HEK293 (cell line): ENCODE measurements at regions not wholly inside any gene's neighbourhood (a gene's known extent, or its start where the extent isn't known, plus 50 kb on each side); places are given as distances from the start of the nearest gene placed in this dataset.

Experiments
- CTCF ChIA-PET: fragments of 350-600 bp; formaldehyde crosslinking; extraction: SDS; loops from one replicate; lab custom pipeline; 2021; ENCODE audit warnings: antibody characterized with exemption; lab: Yijun Ruan, JAX
- POLR2A ChIA-PET: fragments of 300-600 bp; formaldehyde crosslinking; extraction: SDS; loops from one replicate; lab custom pipeline; 2020; ENCODE audit warnings: antibody characterized with exemption, inconsistent platforms; lab: Yijun Ruan, JAX
- H3K27ac ChIP-seq: fragments of 200-500 bp; sonication (Bioruptor generic); 2 replicates; pipeline ENCODE4 v1.5.1; 2014; ENCODE audit warnings: low read depth, low read length, control low read depth, inconsistent platforms; ENCODE audit errors: extremely low read depth
- H3K36me3 ChIP-seq, 2 experiments: fragments of 200-500 bp in 1 of 2; sonication (Bioruptor generic) in 1 of 2; 1 replicate in 1 of 2; 2 replicates in 1 of 2; pipeline ENCODE4 v1.5.1; 2014 to 2017; ENCODE audit warnings: inconsistent platforms in 2 of 2, low read length in 2 of 2; ENCODE audit not compliant: control insufficient read depth in 2 of 2, insufficient read depth in 1 of 2
- H3K4me1 ChIP-seq: fragments of 200-500 bp; sonication (Bioruptor generic); 2 replicates; pipeline ENCODE4 v1.5.1; 2014; ENCODE audit warnings: mild to moderate bottlenecking, low read length, inconsistent platforms; ENCODE audit not compliant: control insufficient read depth, insufficient read depth
- H3K4me3 ChIP-seq: 2 replicates; pipeline ENCODE4 v1.5.1; 2011; ENCODE audit warnings: low read depth, mild to moderate bottlenecking, control low read depth, low read length, moderate library complexity
- H3K9me3 ChIP-seq: fragments of 200-500 bp; sonication (Bioruptor generic); 2 replicates; pipeline ENCODE4 v1.5.1; 2014; ENCODE audit warnings: low read depth, low read length, inconsistent platforms; ENCODE audit not compliant: control insufficient read depth, insufficient read depth
- GLIS2 ChIP-seq: fragments of 450-650 bp; formaldehyde crosslinking; IDR thresholded peaks from 2 replicates; pipeline ENCODE4 v1.5.1; 2016; ENCODE audit warnings: missing biosample characterization, missing genetic modification characterization
- HOXA7 ChIP-seq: sonication (generic); formaldehyde crosslinking; IDR thresholded peaks from 2 replicates; pipeline ENCODE4 v1.8.1; 2022; ENCODE audit warnings: missing genetic modification reagents, borderline replicate concordance
- MZF1 ChIP-seq: fragments of 450-650 bp; formaldehyde crosslinking; IDR thresholded peaks from 2 replicates; pipeline ENCODE4 v1.5.1; 2017; ENCODE audit warnings: missing biosample characterization, missing genetic modification characterization, borderline replicate concordance
- OVOL3 ChIP-seq: fragments of 450-650 bp; formaldehyde crosslinking; IDR thresholded peaks from 2 replicates; pipeline ENCODE4 v1.5.1; 2016; ENCODE audit warnings: missing biosample characterization, missing genetic modification characterization
- SP3 ChIP-seq: fragments of 450-650 bp; formaldehyde crosslinking; IDR thresholded peaks from 2 replicates; pipeline ENCODE4 v1.5.1; 2016; ENCODE audit warnings: missing biosample characterization, missing genetic modification characterization
- TCF7L2 ChIP-seq: IDR thresholded peaks from 2 replicates; pipeline ENCODE4 v1.6.1; 2011; ENCODE audit warnings: low read depth, mild to moderate bottlenecking, inconsistent platforms, low read length, moderate library complexity, borderline replicate concordance
- ZNF114 ChIP-seq: fragments of 450-650 bp; formaldehyde crosslinking; IDR thresholded peaks from 2 replicates; pipeline ENCODE4 v1.5.0; 2017; ENCODE audit warnings: missing biosample characterization, missing genetic modification characterization
- ZNF354C ChIP-seq: fragments of 450-650 bp; formaldehyde crosslinking; IDR thresholded peaks from 2 replicates; pipeline ENCODE4 v1.5.1; 2016; ENCODE audit warnings: missing biosample characterization, missing genetic modification characterization, low read depth, borderline replicate concordance
- ZNF48 ChIP-seq: fragments of 450-650 bp; formaldehyde crosslinking; IDR thresholded peaks from 2 replicates; pipeline ENCODE4 v1.5.1; 2016; ENCODE audit warnings: missing biosample characterization, missing genetic modification characterization
- ZNF544 ChIP-seq: fragments of 450-650 bp; formaldehyde crosslinking; IDR thresholded peaks from 2 replicates; pipeline ENCODE4 v1.5.0; 2017; ENCODE audit warnings: missing biosample characterization, missing genetic modification characterization
- ZNF626 ChIP-seq: fragments of 450-650 bp; sonication (Bioruptor Pico); formaldehyde crosslinking; IDR thresholded peaks from 2 replicates; pipeline ENCODE4 v1.5.1; 2018; ENCODE audit warnings: missing biosample characterization, missing genetic modification characterization, inconsistent platforms
- ZNF660 ChIP-seq: fragments of 450-650 bp; IDR thresholded peaks from 2 replicates; pipeline ENCODE4 v1.5.1; 2018; ENCODE audit warnings: missing biosample characterization, mild to moderate bottlenecking, missing genetic modification characterization
- ZNF701 ChIP-seq: fragments of 450-650 bp; formaldehyde crosslinking; IDR thresholded peaks from 2 replicates; pipeline ENCODE4 v1.5.1; 2016; ENCODE audit warnings: missing biosample characterization, missing genetic modification characterization
- ZSCAN16 ChIP-seq: fragments of 450-650 bp; formaldehyde crosslinking; IDR thresholded peaks from 2 replicates; pipeline ENCODE4 v1.5.1; 2016; ENCODE audit warnings: missing biosample characterization, missing genetic modification characterization
- TF ChIP-seq, protein P1 (sequence below): fragments of 450-650 bp; formaldehyde crosslinking; conservative IDR thresholded peaks from 2 replicates; pipeline ENCODE4 v1.5.1; 2016; ENCODE audit warnings: low read depth, missing biosample characterization, missing genetic modification characterization
- TF ChIP-seq, protein P2 (sequence below): IDR thresholded peaks from 2 replicates; pipeline ENCODE4 v1.6.1; 2011; ENCODE audit warnings: mild to moderate bottlenecking, low read depth, low read length, borderline replicate concordance
- TF ChIP-seq, protein P3 (sequence below): fragments of 450-650 bp; formaldehyde crosslinking; IDR thresholded peaks from 2 replicates; pipeline ENCODE4 v1.5.1; 2016; ENCODE audit warnings: missing biosample characterization, missing genetic modification characterization, low read depth
- TF ChIP-seq, protein P4 (sequence below): fragments of 450-650 bp; formaldehyde crosslinking; IDR thresholded peaks from 2 replicates; pipeline ENCODE4 v1.5.1; 2016; ENCODE audit warnings: missing biosample characterization, missing genetic modification characterization
- TF ChIP-seq, protein P5 (sequence below): fragments of 450-650 bp; formaldehyde crosslinking; IDR thresholded peaks from 2 replicates; pipeline ENCODE4 v1.5.1; 2016; ENCODE audit warnings: missing biosample characterization, missing genetic modification characterization
- TF ChIP-seq, protein P6 (sequence below): fragments of 450-650 bp; formaldehyde crosslinking; IDR thresholded peaks from 2 replicates; pipeline ENCODE4 v1.5.1; 2016; ENCODE audit warnings: missing biosample characterization, missing genetic modification characterization

DNA sequence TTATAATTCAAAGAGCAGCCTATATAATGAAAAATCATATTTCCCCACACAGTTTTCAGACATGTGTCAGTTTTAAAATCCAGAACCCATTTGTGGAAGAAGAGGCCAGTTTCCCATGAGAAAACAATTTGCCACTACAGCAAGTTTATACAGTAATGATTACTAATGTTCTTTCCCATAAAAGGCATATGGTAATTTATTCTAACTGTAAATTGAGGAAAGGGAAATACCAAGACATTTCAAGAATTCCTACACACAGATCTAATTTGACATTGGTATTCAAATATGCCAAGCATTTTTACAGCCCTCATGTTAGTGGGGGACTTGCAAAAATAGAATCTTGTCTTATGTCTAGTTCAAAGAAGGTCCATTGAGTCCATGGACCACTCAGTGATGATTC, 1368.6 kb downstream of the FSTL5 start (continued):
- TF ChIP-seq, protein P1, sequence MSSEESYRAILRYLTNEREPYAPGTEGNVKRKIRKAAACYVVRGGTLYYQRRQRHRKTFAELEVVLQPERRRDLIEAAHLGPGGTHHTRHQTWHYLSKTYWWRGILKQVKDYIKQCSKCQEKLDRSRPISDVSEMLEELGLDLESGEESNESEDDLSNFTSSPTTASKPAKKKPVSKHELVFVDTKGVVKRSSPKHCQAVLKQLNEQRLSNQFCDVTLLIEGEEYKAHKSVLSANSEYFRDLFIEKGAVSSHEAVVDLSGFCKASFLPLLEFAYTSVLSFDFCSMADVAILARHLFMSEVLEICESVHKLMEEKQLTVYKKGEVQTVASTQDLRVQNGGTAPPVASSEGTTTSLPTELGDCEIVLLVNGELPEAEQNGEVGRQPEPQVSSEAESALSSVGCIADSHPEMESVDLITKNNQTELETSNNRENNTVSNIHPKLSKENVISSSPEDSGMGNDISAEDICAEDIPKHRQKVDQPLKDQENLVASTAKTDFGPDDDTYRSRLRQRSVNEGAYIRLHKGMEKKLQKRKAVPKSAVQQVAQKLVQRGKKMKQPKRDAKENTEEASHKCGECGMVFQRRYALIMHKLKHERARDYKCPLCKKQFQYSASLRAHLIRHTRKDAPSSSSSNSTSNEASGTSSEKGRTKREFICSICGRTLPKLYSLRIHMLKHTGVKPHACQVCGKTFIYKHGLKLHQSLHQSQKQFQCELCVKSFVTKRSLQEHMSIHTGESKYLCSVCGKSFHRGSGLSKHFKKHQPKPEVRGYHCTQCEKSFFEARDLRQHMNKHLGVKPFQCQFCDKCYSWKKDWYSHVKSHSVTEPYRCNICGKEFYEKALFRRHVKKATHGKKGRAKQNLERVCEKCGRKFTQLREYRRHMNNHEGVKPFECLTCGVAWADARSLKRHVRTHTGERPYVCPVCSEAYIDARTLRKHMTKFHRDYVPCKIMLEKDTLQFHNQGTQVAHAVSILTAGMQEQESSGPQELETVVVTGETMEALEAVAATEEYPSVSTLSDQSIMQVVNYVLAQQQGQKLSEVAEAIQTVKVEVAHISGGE (tag by site-specific recombination): no peak
- no peak for TF ChIP-seq MZF1 (tag by site-specific recombination)
- no peak for TF ChIP-seq ZNF660 (tag by site-specific recombination)
- no peak for TF ChIP-seq ZNF114 (tag by site-specific recombination)
- no peak for TF ChIP-seq ZNF48 (tag by site-specific recombination)
- no peak for TF ChIP-seq SP3 (tag by site-specific recombination)

DNA sequence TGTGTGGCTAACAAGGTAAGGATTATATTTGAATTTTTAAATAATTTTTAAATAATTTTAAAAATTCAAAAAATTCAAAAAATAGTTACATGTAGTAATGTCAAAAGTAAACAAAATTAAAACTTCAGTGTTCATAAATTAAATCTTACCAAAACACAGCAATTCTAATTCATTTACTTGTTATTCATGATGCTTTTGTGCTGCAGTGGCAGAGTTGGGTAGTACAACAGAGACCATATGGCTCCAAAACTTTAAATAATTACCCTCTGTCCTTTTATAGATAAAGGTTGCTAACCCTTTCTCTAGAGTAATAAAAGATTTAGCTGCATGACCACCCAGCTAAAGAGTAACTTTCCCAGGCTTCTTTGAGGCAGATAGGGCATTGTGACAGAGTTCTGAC, 1355.6 kb downstream of the FSTL5 start:
- H3K4me3 ChIP-seq: no peak overlapping the region
- H3K27ac ChIP-seq: no peak overlapping the region
- no peaks in the 10 kb centered on the region for H3K9me3 ChIP-seq
- ChIA-PET POLR2A (no interaction called here), CTCF (no interaction called here)
- TF ChIP-seq HOXA7 (CRISPR knock-in tag) (no peak), ZNF626 (no peak), ZNF701 (tag by site-specific recombination) (no peak), TCF7L2 (no peak), ZSCAN16 (tag by site-specific recombination) (no peak)
- TF ChIP-seq, protein P2, sequence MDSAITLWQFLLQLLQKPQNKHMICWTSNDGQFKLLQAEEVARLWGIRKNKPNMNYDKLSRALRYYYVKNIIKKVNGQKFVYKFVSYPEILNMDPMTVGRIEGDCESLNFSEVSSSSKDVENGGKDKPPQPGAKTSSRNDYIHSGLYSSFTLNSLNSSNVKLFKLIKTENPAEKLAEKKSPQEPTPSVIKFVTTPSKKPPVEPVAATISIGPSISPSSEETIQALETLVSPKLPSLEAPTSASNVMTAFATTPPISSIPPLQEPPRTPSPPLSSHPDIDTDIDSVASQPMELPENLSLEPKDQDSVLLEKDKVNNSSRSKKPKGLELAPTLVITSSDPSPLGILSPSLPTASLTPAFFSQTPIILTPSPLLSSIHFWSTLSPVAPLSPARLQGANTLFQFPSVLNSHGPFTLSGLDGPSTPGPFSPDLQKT: no peak
- TF ChIP-seq, protein P3, sequence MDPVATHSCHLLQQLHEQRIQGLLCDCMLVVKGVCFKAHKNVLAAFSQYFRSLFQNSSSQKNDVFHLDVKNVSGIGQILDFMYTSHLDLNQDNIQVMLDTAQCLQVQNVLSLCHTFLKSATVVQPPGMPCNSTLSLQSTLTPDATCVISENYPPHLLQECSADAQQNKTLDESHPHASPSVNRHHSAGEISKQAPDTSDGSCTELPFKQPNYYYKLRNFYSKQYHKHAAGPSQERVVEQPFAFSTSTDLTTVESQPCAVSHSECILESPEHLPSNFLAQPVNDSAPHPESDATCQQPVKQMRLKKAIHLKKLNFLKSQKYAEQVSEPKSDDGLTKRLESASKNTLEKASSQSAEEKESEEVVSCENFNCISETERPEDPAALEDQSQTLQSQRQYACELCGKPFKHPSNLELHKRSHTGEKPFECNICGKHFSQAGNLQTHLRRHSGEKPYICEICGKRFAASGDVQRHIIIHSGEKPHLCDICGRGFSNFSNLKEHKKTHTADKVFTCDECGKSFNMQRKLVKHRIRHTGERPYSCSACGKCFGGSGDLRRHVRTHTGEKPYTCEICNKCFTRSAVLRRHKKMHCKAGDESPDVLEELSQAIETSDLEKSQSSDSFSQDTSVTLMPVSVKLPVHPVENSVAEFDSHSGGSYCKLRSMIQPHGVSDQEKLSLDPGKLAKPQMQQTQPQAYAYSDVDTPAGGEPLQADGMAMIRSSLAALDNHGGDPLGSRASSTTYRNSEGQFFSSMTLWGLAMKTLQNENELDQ (tag by site-specific recombination): no peak
- H3K36me3 ChIP-seq: no peaks in the 10 kb centered on the region
- H3K4me1 ChIP-seq: no peaks in the 10 kb centered on the region

DNA sequence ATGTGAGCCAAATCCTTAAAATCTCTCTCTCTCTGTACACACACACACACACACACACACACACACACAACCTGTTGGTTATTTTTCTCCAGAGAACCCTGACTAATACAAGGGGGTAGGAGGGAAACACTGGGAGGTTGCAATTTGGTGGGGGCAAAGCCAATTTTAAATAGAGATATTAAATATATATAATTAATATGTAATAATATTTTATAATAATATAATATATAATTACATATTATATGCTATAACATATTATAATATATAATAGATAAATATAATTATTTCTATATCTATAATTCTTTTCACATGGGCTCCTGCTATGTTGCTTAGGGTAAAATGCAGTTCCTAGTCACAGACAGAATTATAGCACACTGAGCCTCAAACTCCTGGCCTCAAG, 1354.2 kb downstream of the FSTL5 start:
- H3K27ac ChIP-seq: no peak overlapping the region
- H3K4me1 ChIP-seq: no peaks in the 10 kb centered on the region
- CTCF ChIA-PET: no interaction called here
- no peaks in the 10 kb centered on the region for H3K9me3 ChIP-seq
- POLR2A ChIA-PET: no interaction called here
- H3K36me3 ChIP-seq: no peaks in the 10 kb centered on the region
- no peak overlapping the region for H3K4me3 ChIP-seq
- TF ChIP-seq GLIS2 (no peak), OVOL3 (tag by site-specific recombination) (no peak), ZNF354C (tag by site-specific recombination) (no peak), ZNF544 (tag by site-specific recombination) (no peak)
- TF ChIP-seq, protein P4, sequence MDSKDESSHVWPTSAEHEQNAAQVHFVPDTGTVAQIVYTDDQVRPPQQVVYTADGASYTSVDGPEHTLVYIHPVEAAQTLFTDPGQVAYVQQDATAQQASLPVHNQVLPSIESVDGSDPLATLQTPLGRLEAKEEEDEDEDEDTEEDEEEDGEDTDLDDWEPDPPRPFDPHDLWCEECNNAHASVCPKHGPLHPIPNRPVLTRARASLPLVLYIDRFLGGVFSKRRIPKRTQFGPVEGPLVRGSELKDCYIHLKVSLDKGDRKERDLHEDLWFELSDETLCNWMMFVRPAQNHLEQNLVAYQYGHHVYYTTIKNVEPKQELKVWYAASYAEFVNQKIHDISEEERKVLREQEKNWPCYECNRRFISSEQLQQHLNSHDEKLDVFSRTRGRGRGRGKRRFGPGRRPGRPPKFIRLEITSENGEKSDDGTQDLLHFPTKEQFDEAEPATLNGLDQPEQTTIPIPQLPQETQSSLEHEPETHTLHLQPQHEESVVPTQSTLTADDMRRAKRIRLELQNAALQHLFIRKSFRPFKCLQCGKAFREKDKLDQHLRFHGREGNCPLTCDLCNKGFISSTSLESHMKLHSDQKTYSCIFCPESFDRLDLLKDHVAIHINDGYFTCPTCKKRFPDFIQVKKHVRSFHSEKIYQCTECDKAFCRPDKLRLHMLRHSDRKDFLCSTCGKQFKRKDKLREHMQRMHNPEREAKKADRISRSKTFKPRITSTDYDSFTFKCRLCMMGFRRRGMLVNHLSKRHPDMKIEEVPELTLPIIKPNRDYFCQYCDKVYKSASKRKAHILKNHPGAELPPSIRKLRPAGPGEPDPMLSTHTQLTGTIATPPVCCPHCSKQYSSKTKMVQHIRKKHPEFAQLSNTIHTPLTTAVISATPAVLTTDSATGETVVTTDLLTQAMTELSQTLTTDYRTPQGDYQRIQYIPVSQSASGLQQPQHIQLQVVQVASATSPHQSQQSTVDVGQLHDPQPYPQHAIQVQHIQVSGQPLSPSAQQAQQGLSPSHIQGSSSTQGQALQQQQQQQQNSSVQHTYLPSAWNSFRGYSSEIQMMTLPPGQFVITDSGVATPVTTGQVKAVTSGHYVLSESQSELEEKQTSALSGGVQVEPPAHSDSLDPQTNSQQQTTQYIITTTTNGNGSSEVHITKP: no peak
- TF ChIP-seq, protein P5, sequence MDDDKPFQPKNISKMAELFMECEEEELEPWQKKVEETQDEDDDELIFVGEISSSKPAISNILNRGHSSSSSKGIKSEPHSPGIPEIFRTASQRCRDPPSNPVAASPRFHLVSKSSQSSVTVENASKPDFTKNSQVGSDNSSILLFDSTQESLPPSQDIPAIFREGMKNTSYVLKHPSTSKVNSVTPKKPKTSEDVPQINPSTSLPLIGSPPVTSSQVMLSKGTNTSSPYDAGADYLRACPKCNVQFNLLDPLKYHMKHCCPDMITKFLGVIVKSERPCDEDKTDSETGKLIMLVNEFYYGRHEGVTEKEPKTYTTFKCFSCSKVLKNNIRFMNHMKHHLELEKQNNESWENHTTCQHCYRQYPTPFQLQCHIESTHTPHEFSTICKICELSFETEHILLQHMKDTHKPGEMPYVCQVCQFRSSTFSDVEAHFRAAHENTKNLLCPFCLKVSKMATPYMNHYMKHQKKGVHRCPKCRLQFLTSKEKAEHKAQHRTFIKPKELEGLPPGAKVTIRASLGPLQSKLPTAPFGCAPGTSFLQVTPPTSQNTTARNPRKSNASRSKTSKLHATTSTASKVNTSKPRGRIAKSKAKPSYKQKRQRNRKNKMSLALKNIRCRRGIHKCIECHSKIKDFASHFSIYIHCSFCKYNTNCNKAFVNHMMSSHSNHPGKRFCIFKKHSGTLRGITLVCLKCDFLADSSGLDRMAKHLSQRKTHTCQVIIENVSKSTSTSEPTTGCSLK (tag by site-specific recombination): no peak
- TF ChIP-seq, protein P6, sequence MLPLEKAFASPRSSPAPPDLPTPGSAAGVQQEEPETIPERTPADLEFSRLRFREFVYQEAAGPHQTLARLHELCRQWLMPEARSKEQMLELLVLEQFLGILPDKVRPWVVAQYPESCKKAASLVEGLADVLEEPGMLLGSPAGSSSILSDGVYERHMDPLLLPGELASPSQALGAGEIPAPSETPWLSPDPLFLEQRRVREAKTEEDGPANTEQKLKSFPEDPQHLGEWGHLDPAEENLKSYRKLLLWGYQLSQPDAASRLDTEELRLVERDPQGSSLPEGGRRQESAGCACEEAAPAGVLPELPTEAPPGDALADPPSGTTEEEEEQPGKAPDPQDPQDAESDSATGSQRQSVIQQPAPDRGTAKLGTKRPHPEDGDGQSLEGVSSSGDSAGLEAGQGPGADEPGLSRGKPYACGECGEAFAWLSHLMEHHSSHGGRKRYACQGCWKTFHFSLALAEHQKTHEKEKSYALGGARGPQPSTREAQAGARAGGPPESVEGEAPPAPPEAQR: no peak
